GM18505 (cell line): ENCODE measurements at regions not wholly inside any gene's neighbourhood (a gene's known extent, or its start where the extent isn't known, plus 50 kb on each side); places are given as distances from the start of the nearest gene placed in this dataset.

Experiments used
- ATAC-seq: cut with Tn5 transposase; IDR thresholded peaks from one replicate; pipeline ENCODE4 v1.9.1; 2021; ENCODE audit not compliant: unreplicated experiment
- POLR2A ChIP-seq: IDR thresholded peaks from 4 replicates; pipeline ENCODE4 v1.6.1; 2011; ENCODE audit warnings: borderline replicate concordance; ENCODE audit not compliant: insufficient read depth, insufficient read length; ENCODE audit errors: extremely low read depth

- no peak for ATAC-seq
- no peak for TF ChIP-seq POLR2A
These were observed 308.3 kb upstream of the HS6ST1 start for GRCh38 chr2:128626760-128627511.

- TF ChIP-seq POLR2A: no peak
- ATAC-seq: no peak
These were observed 309.5 kb upstream of the HS6ST1 start for GRCh38 chr2:128628206-128628605.

DNA sequence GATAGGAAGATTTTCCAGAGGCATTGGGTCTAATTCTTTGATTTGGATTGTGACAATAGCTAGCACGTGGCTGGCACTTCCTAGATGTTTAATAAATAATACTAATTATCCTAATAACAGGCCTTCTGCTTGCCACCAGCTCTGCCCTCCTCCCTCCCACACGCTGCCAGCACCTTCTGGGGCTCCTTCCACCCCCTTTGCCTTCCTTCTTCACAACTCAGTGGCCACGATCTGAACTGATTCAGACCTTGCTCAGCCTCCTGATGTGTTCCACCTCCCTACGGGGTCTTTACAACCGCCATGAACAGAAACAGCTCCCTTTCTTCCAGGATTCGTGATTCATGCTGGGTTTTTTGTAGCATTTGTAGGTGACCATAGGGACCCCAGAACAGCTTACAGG, 310.3 kb upstream of the HS6ST1 start:
- TF ChIP-seq POLR2A: no peak
- ATAC-seq: no peak

- TF ChIP-seq POLR2A: no peak
- no peak for ATAC-seq
These were observed 312.5 kb upstream of the HS6ST1 start for GRCh38 chr2:128630974-128631697.

DNA sequence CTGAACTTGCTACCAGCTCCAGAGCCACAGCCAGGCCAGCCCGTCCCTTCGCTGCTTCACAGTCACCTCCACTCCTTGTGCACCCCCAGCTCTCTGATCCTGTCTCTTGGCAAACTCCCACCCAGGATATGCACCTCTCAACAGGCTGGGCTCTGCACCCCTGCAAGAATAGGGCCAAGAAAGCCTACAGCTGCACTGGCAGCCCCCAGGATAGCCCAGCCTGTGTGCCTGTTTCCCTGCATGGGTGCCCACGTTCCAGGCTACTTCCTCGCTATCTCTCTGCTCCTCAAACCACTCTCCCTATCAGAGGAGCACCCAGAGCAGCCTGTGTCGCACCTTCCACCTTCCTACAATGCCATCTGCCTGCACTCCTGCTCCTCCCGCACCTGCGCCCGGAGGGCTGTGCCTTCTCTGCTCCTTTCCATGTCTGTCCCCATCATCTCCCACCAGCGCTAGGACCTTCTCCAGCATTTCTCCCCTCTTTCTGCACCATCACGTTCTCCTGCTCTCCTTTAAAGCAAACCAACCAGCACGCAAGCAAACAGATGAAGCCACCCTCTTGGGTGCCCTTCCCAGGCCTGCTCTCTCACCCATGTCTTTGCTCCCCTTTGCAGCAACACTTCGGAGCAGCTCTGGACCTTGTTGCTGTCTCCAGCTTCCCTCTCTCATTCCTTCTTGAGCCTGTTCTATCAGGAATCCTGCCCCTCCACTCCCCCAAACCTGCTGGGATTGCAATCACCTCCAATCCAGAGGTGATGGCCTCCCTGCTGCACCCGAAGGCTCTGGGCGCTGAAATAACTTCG, 313.2 kb upstream of the HS6ST1 start:
- TF ChIP-seq POLR2A: no peak
- no peak for ATAC-seq

- no peak for ATAC-seq
- TF ChIP-seq POLR2A: no peak
These were observed 313.8 kb upstream of the HS6ST1 start for GRCh38 chr2:128632501-128632800.

GRCh38 chr2:128633501-128633900, 314.8 kb upstream of the HS6ST1 start:
- no peak for TF ChIP-seq POLR2A

DNA sequence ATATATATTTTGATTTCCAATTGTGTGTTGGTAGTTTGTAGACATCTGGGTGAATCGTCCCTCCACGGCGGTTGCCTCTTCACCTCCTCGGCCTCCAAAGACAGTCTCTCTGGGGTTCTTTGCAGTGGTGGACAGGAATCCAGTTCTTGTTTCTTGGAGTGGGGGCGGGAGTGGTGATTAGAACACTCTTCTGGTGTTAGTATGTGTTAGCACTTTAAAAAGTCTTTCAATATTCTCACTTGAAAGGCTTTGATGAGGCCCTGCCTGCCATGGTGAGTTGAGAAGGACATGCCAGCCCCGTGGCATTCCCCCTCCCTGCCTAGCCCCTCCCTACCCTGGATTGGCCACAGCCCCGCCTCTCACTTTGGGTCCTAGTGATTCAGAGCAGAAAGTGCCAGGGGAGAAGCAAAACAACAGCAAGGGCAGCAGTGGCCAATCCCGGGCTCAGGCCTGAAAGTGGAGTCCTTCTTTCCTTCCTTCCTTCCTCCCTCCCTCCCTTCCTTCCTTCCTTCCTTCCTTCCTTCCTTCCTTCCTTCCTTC, 316.8 kb upstream of the HS6ST1 start:
- no peak for TF ChIP-seq POLR2A
- no peak for ATAC-seq

More at GRCh38 chr2:128633501-128633900, 314.8 kb upstream of the HS6ST1 start:
- no peak for ATAC-seq

- ATAC-seq: no peak
- no peak for TF ChIP-seq POLR2A
These were observed 318.1 kb upstream of the HS6ST1 start for GRCh38 chr2:128636802-128637147.

GRCh38 chr2:128637481-128638155, 318.9 kb upstream of the HS6ST1 start:
- ATAC-seq: no peak
- TF ChIP-seq POLR2A: no peak

DNA sequence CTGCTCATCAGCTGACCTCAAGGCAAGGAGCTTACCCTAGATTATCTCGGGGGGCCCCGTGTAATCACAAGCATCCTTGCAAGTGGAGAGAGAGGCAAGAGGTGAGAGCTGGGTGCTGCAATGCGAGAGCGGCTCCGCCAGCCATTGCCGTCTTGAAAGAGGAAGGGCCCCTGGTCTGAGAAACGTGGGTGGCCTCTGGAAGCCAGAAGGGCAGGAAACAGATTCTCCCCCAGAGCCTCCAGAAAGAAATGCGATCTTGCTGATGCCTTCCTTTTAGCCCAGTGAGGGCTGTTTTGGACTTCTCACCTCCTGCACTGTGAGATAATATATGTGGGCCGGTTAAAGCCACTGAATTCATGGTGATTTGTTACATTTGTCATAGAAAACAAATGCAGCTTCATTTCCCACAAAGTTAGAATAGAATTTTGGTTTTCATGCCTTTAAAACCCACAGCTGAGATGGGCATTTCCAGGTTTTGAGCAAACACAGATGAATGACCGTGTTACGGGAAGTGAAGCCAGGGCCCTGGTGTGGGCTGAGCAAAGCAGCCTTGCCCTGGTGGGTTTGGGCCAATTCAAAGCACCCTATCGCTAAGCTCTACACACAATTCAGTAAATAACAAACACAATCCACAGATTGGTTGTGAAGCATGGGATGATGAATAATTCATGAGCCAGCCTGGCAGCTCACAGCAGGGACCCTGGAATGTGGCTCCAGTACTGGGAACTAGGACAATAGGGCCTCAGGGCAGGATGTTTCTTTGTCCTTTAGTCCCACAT, 319.9 kb upstream of the HS6ST1 start:
- no peak for TF ChIP-seq POLR2A
- no peak for ATAC-seq

GRCh38 chr2:128639120-128639477, 320.4 kb upstream of the HS6ST1 start:
- TF ChIP-seq POLR2A: no peak
- ATAC-seq: no peak
